ENCODE measurements at regions not wholly inside any gene's neighbourhood (a gene's known extent, or its start where the extent isn't known, plus 50 kb on each side); places are given as distances from the start of the nearest gene placed in this dataset.

- TF ChIP-seq CTCF (IDR thresholded peaks at IDR 0.05; ENCODE audit: insufficient read depth, low read length): no peak
- no peak for TF ChIP-seq REST (IDR thresholded peaks at IDR 0.05; ENCODE audit: insufficient replicate concordance, low read depth)
- TF ChIP-seq POLR2AphosphoS5 (IDR thresholded peaks at IDR 0.05; ENCODE audit: low read depth): no peak
- no peak for TF ChIP-seq SPI1 (IDR thresholded peaks at IDR 0.05; ENCODE audit: borderline replicate concordance, low read depth)
- no peak for TF ChIP-seq GABPA (IDR thresholded peaks at IDR 0.05; ENCODE audit: low read depth)
These were observed 74.1 kb upstream of the TMED7 start for GRCh38 chr5:115699967-115700366.

Measured in HL-60 (cell line).